Transverse colon (tissue), 4 donors: ENCODE measurements at regions not wholly inside any gene's neighbourhood (a gene's known extent, or its start where the extent isn't known, plus 50 kb on each side); places are given as distances from the start of the nearest gene placed in this dataset.

Experiments used
- CTCF ChIP-seq, 5 experiments: fragments of 200-600 bp in 3 of 5; fragments of 450-650 bp in 2 of 5; sonication (generic) in 3 of 5; IDR thresholded peaks; 1 replicate in 2 of 5; 2 replicates in 3 of 5; pipeline ENCODE4 v1.5.1; 2016 to 2017; ENCODE audit warnings: antibody characterized with exemption in 5 of 5, inconsistent platforms in 3 of 5, mild to moderate bottlenecking in 2 of 5, moderate library complexity in 1 of 5
- POLR2A ChIP-seq: fragments of 450-650 bp; IDR thresholded peaks from one replicate; pipeline ENCODE4 v1.6.1; 2016; ENCODE audit warnings: antibody characterized with exemption, mild to moderate bottlenecking, moderate library complexity
- POLR2AphosphoS5 ChIP-seq, 3 donors: sonication (generic); formaldehyde crosslinking; IDR thresholded peaks; one replicate each; pipeline ENCODE4 v1.6.1; 2016; ENCODE audit warnings: antibody characterized with exemption in 3 of 3

- TF ChIP-seq CTCF (IDR thresholded peaks at IDR 0.05): no peak
- TF ChIP-seq POLR2A: no peak
- no peak for TF ChIP-seq POLR2AphosphoS5 (IDR thresholded peaks at IDR 0.05)
Measured at GRCh38 chr7:9175871-9176270, 742.5 kb downstream of the NXPH1 start.
